Upper lobe of left lung (tissue), 6 donors: ENCODE measurements at regions not wholly inside any gene's neighbourhood (a gene's known extent, or its start where the extent isn't known, plus 50 kb on each side); places are given as distances from the start of the nearest gene placed in this dataset.

Experiments used
- ATAC-seq, 2 donors: fragments of 200-7000 bp; cut with Tn5 transposase; one replicate each; pipeline ENCODE4 v1.9.1; 2022; ENCODE audit warnings: mild to moderate bottlenecking in 2 of 2, moderate library complexity in 2 of 2; ENCODE audit not compliant: low FRiP score in 2 of 2
- DNase-seq, 2 donors: peaks; one replicate each; pipeline ENCODE4 v3.0.0-alpha.2; 2019 to 2020
- H3K27ac ChIP-seq, 4 donors: fragments of 200-600 bp; sonication (generic); one replicate each; pipeline ENCODE4 v1.5.1; 2016 to 2019
- H3K27me3 ChIP-seq, 4 donors: fragments of 200-600 bp; sonication (generic); one replicate each; pipeline ENCODE4 v1.5.1; 2017 to 2019
- H3K36me3 ChIP-seq, 4 donors: fragments of 200-600 bp; sonication (generic); one replicate each; pipeline ENCODE4 v1.5.1; 2016 to 2019
- H3K4me1 ChIP-seq, 4 donors: fragments of 200-600 bp; sonication (generic); one replicate each; pipeline ENCODE4 v1.5.1; 2018 to 2019
- H3K4me3 ChIP-seq, 4 donors: fragments of 200-600 bp; sonication (generic); one replicate each; pipeline ENCODE4 v1.5.1; 2017 to 2019; ENCODE audit warnings: mild to moderate bottlenecking in 2 of 4, moderate library complexity in 1 of 4
- H3K9me3 ChIP-seq, 4 donors: fragments of 200-600 bp; sonication (generic); one replicate each; pipeline ENCODE4 v1.5.1; 2018 to 2019
- CTCF ChIP-seq, 6 experiments: fragments of 450-650 bp in 4 of 6; fragments of 200-600 bp in 2 of 6; sonication (generic) in 2 of 6; IDR thresholded peaks; one replicate each; pipeline ENCODE4 v1.5.1; 2016 to 2019; ENCODE audit warnings: antibody characterized with exemption in 6 of 6
- EP300 ChIP-seq, 4 donors: sonication (generic); formaldehyde crosslinking; IDR thresholded peaks; one replicate each; pipeline ENCODE4 v1.5.1; 2017; ENCODE audit warnings: antibody characterized with exemption in 4 of 4, control low read depth in 2 of 4
- POLR2A ChIP-seq, 4 donors: fragments of 450-650 bp; IDR thresholded peaks; one replicate each; pipeline ENCODE4 v1.5.1; 2016 to 2017; ENCODE audit warnings: antibody characterized with exemption in 4 of 4, mild to moderate bottlenecking in 2 of 4
- POLR2AphosphoS5 ChIP-seq, 2 donors: sonication (generic); formaldehyde crosslinking; IDR thresholded peaks; one replicate each; pipeline ENCODE4 v1.5.1; 2017; ENCODE audit warnings: antibody characterized with exemption in 2 of 2
- WGBS, 2 donors: methylation state at CpG; one replicate each; pipeline ENCODE4 v1.1.5; 2017 to 2018; 5-methylcytosine and 5-hydroxymethylcytosine counted together
- donor health status: DM: no; HTN: no; CAD: no; lungs with moderate emphysema.
- donor health status: DM: no; HTN: yes; CAD: no; lungs with severe emphysema.

- H3K27me3 ChIP-seq: no peaks in the 10 kb centered on the region
- ATAC-seq: no peak
- no peaks in the 10 kb centered on the region for H3K36me3 ChIP-seq
- no peaks in the 10 kb centered on the region for H3K9me3 ChIP-seq
- H3K4me1 ChIP-seq: no peaks in the 10 kb centered on the region
- H3K4me3 ChIP-seq: no peak overlapping the region
- DNase-seq: no peak
- WGBS, 2 donors: 86 to 89% methylated on average over 5 of the region's 5 CpGs
- TF ChIP-seq POLR2A (IDR thresholded peaks at IDR 0.05): no peak
- TF ChIP-seq POLR2AphosphoS5 (IDR thresholded peaks at IDR 0.05): no peak
- TF ChIP-seq CTCF (IDR thresholded peaks at IDR 0.05): no peak
- no peak for TF ChIP-seq EP300 (IDR thresholded peaks at IDR 0.05)
- no peak overlapping the region for H3K27ac ChIP-seq
Measured at GRCh38 chr2:108076527-108076926, 90.2 kb downstream of the SLC5A7 start.

GRCh38 chr2:108079736-108080135, 93.4 kb downstream of the SLC5A7 start:
- no peaks in the 10 kb centered on the region for H3K4me1 ChIP-seq
- no peaks in the 10 kb centered on the region for H3K27me3 ChIP-seq
- H3K4me3 ChIP-seq: no peak overlapping the region
- no peaks in the 10 kb centered on the region for H3K9me3 ChIP-seq
- TF ChIP-seq POLR2A (IDR thresholded peaks at IDR 0.05) (no peak), POLR2AphosphoS5 (IDR thresholded peaks at IDR 0.05) (no peak), EP300 (IDR thresholded peaks at IDR 0.05) (no peak), CTCF (IDR thresholded peaks at IDR 0.05) (no peak)
- DNase-seq: no peak
- H3K36me3 ChIP-seq: no peaks in the 10 kb centered on the region
- ATAC-seq: no peak
- H3K27ac ChIP-seq: no peak overlapping the region

- Histone ChIP-seq H3K27me3 (no peaks in the 10 kb centered on the region), H3K4me3 (no peak overlapping the region), H3K36me3 (no peaks in the 10 kb centered on the region), H3K4me1 (no peaks in the 10 kb centered on the region), H3K9me3 (no peaks in the 10 kb centered on the region), H3K27ac (no peak overlapping the region)
- WGBS, 2 donors: 36 to 71% methylated on average over 1 of the region's 1 CpG
- TF ChIP-seq CTCF (IDR thresholded peaks at IDR 0.05): no peak
- TF ChIP-seq EP300 (IDR thresholded peaks at IDR 0.05): no peak
- TF ChIP-seq POLR2AphosphoS5 (IDR thresholded peaks at IDR 0.05): no peak
- TF ChIP-seq POLR2A (IDR thresholded peaks at IDR 0.05): no peak
- DNase-seq (no peak), ATAC-seq (no peak)
Measured at GRCh38 chr2:108080177-108080576, 93.9 kb downstream of the SLC5A7 start.

- ATAC-seq (peak in 1 of 2 donors; percentile 73), DNase-seq (no peak)
- WGBS, 2 donors: 50 to 83% methylated on average over 1 of the region's 1 CpG
- no peaks in the 10 kb centered on the region for H3K36me3 ChIP-seq
- H3K4me3 ChIP-seq: no peak overlapping the region
- no peaks in the 10 kb centered on the region for H3K9me3 ChIP-seq
- TF ChIP-seq CTCF (IDR thresholded peaks at IDR 0.05) (no peak), POLR2AphosphoS5 (IDR thresholded peaks at IDR 0.05) (no peak), POLR2A (IDR thresholded peaks at IDR 0.05) (no peak), EP300 (IDR thresholded peaks at IDR 0.05) (no peak)
- no peaks in the 10 kb centered on the region for H3K4me1 ChIP-seq
- no peaks in the 10 kb centered on the region for H3K27me3 ChIP-seq
- no peak overlapping the region for H3K27ac ChIP-seq
Measured at GRCh38 chr2:108082978-108083377, 96.7 kb downstream of the SLC5A7 start.

- WGBS, 2 donors: 65 to 74% methylated on average over 3 of the region's 3 CpGs
Measured at GRCh38 chr2:108084311-108084710, 98.0 kb downstream of the SLC5A7 start.

More at GRCh38 chr2:108084311-108084710, 98.0 kb downstream of the SLC5A7 start:
- H3K27me3 ChIP-seq: no peaks in the 10 kb centered on the region
- no peak overlapping the region for H3K27ac ChIP-seq
- DNase-seq (no peak), ATAC-seq (no peak)
- H3K4me3 ChIP-seq: no peak overlapping the region
- H3K9me3 ChIP-seq: no peaks in the 10 kb centered on the region
- TF ChIP-seq POLR2A (IDR thresholded peaks at IDR 0.05): no peak
- no peak for TF ChIP-seq EP300 (IDR thresholded peaks at IDR 0.05)
- TF ChIP-seq CTCF (IDR thresholded peaks at IDR 0.05): no peak
- no peak for TF ChIP-seq POLR2AphosphoS5 (IDR thresholded peaks at IDR 0.05)
- no peaks in the 10 kb centered on the region for H3K36me3 ChIP-seq
- no peaks in the 10 kb centered on the region for H3K4me1 ChIP-seq
